Right lobe of liver (tissue), 4 donors: ENCODE measurements at regions not wholly inside any gene's neighbourhood (a gene's known extent, or its start where the extent isn't known, plus 50 kb on each side); places are given as distances from the start of the nearest gene placed in this dataset.

Experiments used
- POLR2A ChIP-seq: fragments of 450-650 bp; IDR thresholded peaks from one replicate; pipeline ENCODE4 v1.6.1; 2017; ENCODE audit warnings: antibody characterized with exemption, mild to moderate bottlenecking
- TF ChIP-seq, protein P1 (sequence below), 4 donors: fragments of 200-600 bp in 3 of 4; fragments of 450-650 bp in 1 of 4; IDR thresholded peaks; one replicate each; pipeline versions ENCODE4 v1.5.1 to v1.8.0; 2016 to 2022; ENCODE audit warnings: antibody characterized with exemption in 4 of 4, mild to moderate bottlenecking in 2 of 4
- donor health status: DM: no; HTN: no; CAD: no.
- donor health status: DM: no; HTN: no; CAD: no.
- donor health status: DM: no; HTN: yes; CAD: no.

GRCh38 chr16:7992616-7993015, 597.7 kb downstream of the TMEM114 start:
- TF ChIP-seq POLR2A = no peak
- TF ChIP-seq, protein P1, sequence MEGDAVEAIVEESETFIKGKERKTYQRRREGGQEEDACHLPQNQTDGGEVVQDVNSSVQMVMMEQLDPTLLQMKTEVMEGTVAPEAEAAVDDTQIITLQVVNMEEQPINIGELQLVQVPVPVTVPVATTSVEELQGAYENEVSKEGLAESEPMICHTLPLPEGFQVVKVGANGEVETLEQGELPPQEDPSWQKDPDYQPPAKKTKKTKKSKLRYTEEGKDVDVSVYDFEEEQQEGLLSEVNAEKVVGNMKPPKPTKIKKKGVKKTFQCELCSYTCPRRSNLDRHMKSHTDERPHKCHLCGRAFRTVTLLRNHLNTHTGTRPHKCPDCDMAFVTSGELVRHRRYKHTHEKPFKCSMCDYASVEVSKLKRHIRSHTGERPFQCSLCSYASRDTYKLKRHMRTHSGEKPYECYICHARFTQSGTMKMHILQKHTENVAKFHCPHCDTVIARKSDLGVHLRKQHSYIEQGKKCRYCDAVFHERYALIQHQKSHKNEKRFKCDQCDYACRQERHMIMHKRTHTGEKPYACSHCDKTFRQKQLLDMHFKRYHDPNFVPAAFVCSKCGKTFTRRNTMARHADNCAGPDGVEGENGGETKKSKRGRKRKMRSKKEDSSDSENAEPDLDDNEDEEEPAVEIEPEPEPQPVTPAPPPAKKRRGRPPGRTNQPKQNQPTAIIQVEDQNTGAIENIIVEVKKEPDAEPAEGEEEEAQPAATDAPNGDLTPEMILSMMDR (IDR thresholded peaks at IDR 0.05) = no peak
